Lung (tissue), 11 donors: ENCODE measurements at regions not wholly inside any gene's neighbourhood (a gene's known extent, or its start where the extent isn't known, plus 50 kb on each side); places are given as distances from the start of the nearest gene placed in this dataset.
"Not testable (repeated sequence)": the region's sequence is repeated elsewhere in the genome, so short reads cannot be mapped to it uniquely, and the experiment has no call there.

Experiments
- ATAC-seq: fragments of 200-7000 bp; cut with Tn5 transposase; one replicate; pipeline ENCODE4 v1.9.1; 2020; ENCODE audit warnings: moderate number of reproducible peaks; ENCODE audit not compliant: insufficient read depth, low FRiP score
- DNase-seq, 3 donors: peaks; one replicate each; pipeline ENCODE4 v3.0.0-alpha.2; 2013 to 2017
- H3K27ac ChIP-seq, 2 donors: one replicate each; pipeline ENCODE4 v1.5.1; 2013; ENCODE audit warnings: mild to moderate bottlenecking in 2 of 2, moderate library complexity in 2 of 2, control low read depth in 1 of 2, inconsistent platforms in 1 of 2, low read depth in 1 of 2, low read length in 1 of 2
- H3K27me3 ChIP-seq, 3 donors: one replicate each; pipeline ENCODE4 v1.5.1; 2013; ENCODE audit warnings: low read length in 2 of 3; ENCODE audit not compliant: control insufficient read depth in 3 of 3, insufficient read depth in 3 of 3
- H3K36me3 ChIP-seq, 4 donors: one replicate each; pipeline ENCODE4 v1.5.1; 2013; ENCODE audit warnings: low read length in 4 of 4, mild to moderate bottlenecking in 1 of 4, moderate library complexity in 1 of 4; ENCODE audit not compliant: control insufficient read depth in 4 of 4, insufficient read depth in 4 of 4
- H3K4me1 ChIP-seq, 5 donors: one replicate each; pipeline ENCODE4 v1.5.1; 2013; ENCODE audit warnings: low read length in 5 of 5, mild to moderate bottlenecking in 2 of 5, moderate library complexity in 1 of 5; ENCODE audit not compliant: control insufficient read depth in 5 of 5, insufficient read depth in 5 of 5
- H3K4me3 ChIP-seq: one replicate; pipeline ENCODE4 v1.5.1; 2013; ENCODE audit warnings: mild to moderate bottlenecking, control low read depth, moderate library complexity
- H3K9ac ChIP-seq, 2 donors: one replicate each; pipeline ENCODE4 v1.5.1; 2013; ENCODE audit warnings: low read length in 2 of 2, control low read depth in 1 of 2; ENCODE audit not compliant: insufficient read depth in 1 of 2
- H3K9me3 ChIP-seq, 4 donors: one replicate each; pipeline ENCODE4 v1.5.1; 2013; ENCODE audit warnings: low read length in 3 of 4, mild to moderate bottlenecking in 1 of 4, moderate library complexity in 1 of 4; ENCODE audit not compliant: control insufficient read depth in 4 of 4, insufficient read depth in 3 of 4
- CTCF ChIP-seq: IDR thresholded peaks from 2 replicates; pipeline ENCODE4 v1.5.1; 2012; ENCODE audit warnings: mild to moderate bottlenecking; ENCODE audit errors: control extremely low read depth, extremely low read depth
- WGBS, 2 donors: extraction: QIAGEN DNeasy Blood & Tissue Kit; methylation state at CpG; one replicate each; pipeline ENCODE4 v1.1.7; 2013; 5-methylcytosine and 5-hydroxymethylcytosine counted together
- donor health status: control.
- donor health status: control.
- donor health status: Bipolar disorder and iron deficiency.
- donor health status: healthy.
- donor health status: DM: yes; HTN: yes; CAD: no.

GRCh38 chr7:79979437-79979836 is 155.2 kb upstream of the GNAI1 start:
- H3K4me3 ChIP-seq = no peak overlapping the region
- H3K27me3 ChIP-seq = no peaks in the 10 kb centered on the region
- ATAC-seq (no peak), DNase-seq (peak in 2 of 3 donors; percentile 81 to 88)
- H3K27ac ChIP-seq = no peak overlapping the region
- no peaks in the 10 kb centered on the region for H3K36me3 ChIP-seq
- TF ChIP-seq CTCF = no peak
- WGBS, 2 donors = 62 to 78% methylated on average over 2 of the region's 2 CpGs
- H3K4me1 ChIP-seq = peaks cover 0 to 33% (median 4%) of the 10 kb centered on the region in 5 donors
- no peak overlapping the region for H3K9ac ChIP-seq
- H3K9me3 ChIP-seq = peaks cover 0 to 4% (median 0%) of the 10 kb centered on the region in 4 donors

- no peak overlapping the region for H3K9ac ChIP-seq
- peaks cover 0 to 33% (median 4%) of the 10 kb centered on the region in 5 donors for H3K4me1 ChIP-seq
- no peak overlapping the region for H3K4me3 ChIP-seq
- no peak for DNase-seq
- H3K36me3 ChIP-seq = no peaks in the 10 kb centered on the region
- WGBS, 2 donors = 91 to 98% methylated on average over 14 to 16 of the region's 16 CpGs
- TF ChIP-seq CTCF = no peak
- ATAC-seq = no peak
- peaks cover 0 to 4% (median 0%) of the 10 kb centered on the region in 4 donors for H3K9me3 ChIP-seq
- H3K27me3 ChIP-seq = no peaks in the 10 kb centered on the region
- no peak overlapping the region for H3K27ac ChIP-seq
Measured at GRCh38 chr7:79977481-79977880, 157.2 kb upstream of the GNAI1 start.

GRCh38 chr7:79976711-79977020 is 158.0 kb upstream of the GNAI1 start:
- H3K9me3 ChIP-seq, ATAC-seq, H3K27me3 ChIP-seq, H3K27ac ChIP-seq, DNase-seq, H3K4me3 ChIP-seq, H3K36me3 ChIP-seq, H3K9ac ChIP-seq: not testable (repeated sequence)
- WGBS, 2 donors = 77 to 85% methylated on average over 5 of the region's 5 CpGs
- peaks cover 0 to 27% (median 0%) of the 10 kb centered on the region in 5 donors for H3K4me1 ChIP-seq

- not testable (repeated sequence) for H3K4me3 ChIP-seq, H3K27me3 ChIP-seq, DNase-seq, H3K36me3 ChIP-seq, H3K9me3 ChIP-seq, H3K27ac ChIP-seq, ATAC-seq, H3K9ac ChIP-seq
- 88 to 93% methylated on average over 25 to 26 of the region's 26 CpGs for WGBS, 2 donors
- peaks cover 0 to 23% (median 0%) of the 10 kb centered on the region in 5 donors for H3K4me1 ChIP-seq
Measured at GRCh38 chr7:79975986-79976710, 158.5 kb upstream of the GNAI1 start.
